Osteoblast (primary cell): ENCODE measurements at regions not wholly inside any gene's neighbourhood (a gene's known extent, or its start where the extent isn't known, plus 50 kb on each side); places are given as distances from the start of the nearest gene placed in this dataset.

Source experiments
- DNase-seq: peaks from one replicate; pipeline ENCODE4 v3.0.0; 2011; ENCODE audit warnings: low spot score, mixed read lengths; ENCODE audit not compliant: insufficient read length; ENCODE audit errors: missing footprints
- H2AFZ ChIP-seq: 2 replicates; pipeline ENCODE4 v1.6.0; 2011; ENCODE audit warnings: mild to moderate bottlenecking, low read length
- H3K27ac ChIP-seq: 2 replicates; pipeline ENCODE4 v1.5.1; 2011; ENCODE audit warnings: mild to moderate bottlenecking, low read depth, low read length, moderate library complexity
- H3K27me3 ChIP-seq: 2 replicates; pipeline ENCODE4 v1.6.0; 2012; ENCODE audit warnings: mild to moderate bottlenecking, control low read depth, inconsistent platforms, low read length, moderate library complexity; ENCODE audit not compliant: insufficient read depth
- H3K36me3 ChIP-seq: 2 replicates; pipeline ENCODE4 v1.5.1; 2011; ENCODE audit warnings: mild to moderate bottlenecking, low read length, control low read depth, moderate library complexity; ENCODE audit not compliant: insufficient read depth
- H3K4me1 ChIP-seq: 2 replicates; pipeline ENCODE4 v1.5.1; 2011; ENCODE audit warnings: mild to moderate bottlenecking, low read length, control low read depth, moderate library complexity; ENCODE audit not compliant: insufficient read depth
- H3K4me2 ChIP-seq: 2 replicates; pipeline ENCODE4 v1.6.0; 2011; ENCODE audit warnings: mild to moderate bottlenecking, low read length; ENCODE audit not compliant: insufficient read depth
- H3K4me3 ChIP-seq: fragments of 200-600 bp; sonication (generic); 3 replicates; pipeline ENCODE4 v1.5.1; 2012; ENCODE audit warnings: mild to moderate bottlenecking, low read length, inconsistent platforms; ENCODE audit not compliant: insufficient read depth
- H3K79me2 ChIP-seq: 2 replicates; pipeline ENCODE4 v1.6.0; 2012; ENCODE audit warnings: mild to moderate bottlenecking, low read length, control low read depth, inconsistent platforms; ENCODE audit not compliant: insufficient read depth
- H3K9me3 ChIP-seq: 2 replicates; pipeline ENCODE4 v1.5.1; 2011; ENCODE audit warnings: low read depth, low read length, control low read depth
- H4K20me1 ChIP-seq: 2 replicates; pipeline ENCODE4 v1.6.0; 2012; ENCODE audit warnings: mild to moderate bottlenecking, low read length, control low read depth; ENCODE audit not compliant: insufficient read depth
- TF ChIP-seq, protein P1 (sequence below): IDR thresholded peaks from 2 replicates; pipeline ENCODE4 v1.5.1; 2011; ENCODE audit warnings: mild to moderate bottlenecking, low read depth, low read length, moderate library complexity; ENCODE audit errors: extremely low read depth

DNA sequence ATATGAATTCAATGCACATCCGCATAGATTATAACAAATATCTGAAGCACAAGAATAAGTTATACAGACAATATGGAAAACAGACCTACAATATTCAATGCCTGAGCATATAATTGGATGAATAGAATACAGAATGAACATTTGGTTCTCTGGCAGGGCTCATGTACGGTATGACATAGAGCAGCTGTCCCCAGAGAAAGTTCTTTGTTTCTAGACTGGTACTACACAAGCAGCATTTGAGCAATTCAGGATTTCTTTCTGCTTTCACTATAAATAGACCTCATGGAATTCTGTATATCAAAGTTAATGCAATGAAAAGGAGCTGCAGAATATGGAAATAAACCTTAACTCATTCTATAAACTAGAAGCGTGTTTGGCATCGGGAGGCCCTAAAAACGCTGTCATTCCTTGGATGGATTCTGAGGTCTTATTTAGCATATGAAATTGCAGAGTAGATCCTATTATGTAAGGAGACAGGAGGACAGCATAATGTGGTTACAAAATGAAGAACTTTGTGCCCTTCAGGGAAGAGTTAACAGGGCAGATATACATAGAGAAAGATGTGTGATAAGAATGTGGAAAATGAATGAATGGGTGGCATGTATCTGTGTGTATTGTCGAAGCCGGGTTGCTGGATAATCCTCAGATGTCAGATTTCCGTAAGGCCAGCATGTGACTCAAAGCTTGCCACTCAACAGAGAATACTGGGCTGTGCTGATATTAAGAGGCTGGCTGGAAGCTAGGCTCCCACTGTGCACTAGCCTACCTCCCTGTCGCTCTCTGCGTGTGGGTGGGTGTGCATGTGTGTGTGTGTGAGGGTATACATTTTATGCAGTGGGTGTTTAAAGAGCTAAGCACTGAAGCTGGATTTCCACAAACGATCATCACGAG lies 103.3 kb upstream of the SLC4A4 start:
- Histone ChIP-seq H3K4me3 (no peak overlapping the region), H3K27ac (no peak overlapping the region), H3K27me3 (no peaks in the 10 kb centered on the region), H3K4me2 (no peak overlapping the region), H3K9me3 (no peaks in the 10 kb centered on the region), H2AFZ (peak overlapping the region; percentile 6), H3K79me2 (peaks cover 63% of the 10 kb centered on the region), H3K4me1 (peaks cover 53% of the 10 kb centered on the region), H4K20me1 (peaks cover 2% of the 10 kb centered on the region), H3K36me3 (no peaks in the 10 kb centered on the region)
- TF ChIP-seq, protein P1, sequence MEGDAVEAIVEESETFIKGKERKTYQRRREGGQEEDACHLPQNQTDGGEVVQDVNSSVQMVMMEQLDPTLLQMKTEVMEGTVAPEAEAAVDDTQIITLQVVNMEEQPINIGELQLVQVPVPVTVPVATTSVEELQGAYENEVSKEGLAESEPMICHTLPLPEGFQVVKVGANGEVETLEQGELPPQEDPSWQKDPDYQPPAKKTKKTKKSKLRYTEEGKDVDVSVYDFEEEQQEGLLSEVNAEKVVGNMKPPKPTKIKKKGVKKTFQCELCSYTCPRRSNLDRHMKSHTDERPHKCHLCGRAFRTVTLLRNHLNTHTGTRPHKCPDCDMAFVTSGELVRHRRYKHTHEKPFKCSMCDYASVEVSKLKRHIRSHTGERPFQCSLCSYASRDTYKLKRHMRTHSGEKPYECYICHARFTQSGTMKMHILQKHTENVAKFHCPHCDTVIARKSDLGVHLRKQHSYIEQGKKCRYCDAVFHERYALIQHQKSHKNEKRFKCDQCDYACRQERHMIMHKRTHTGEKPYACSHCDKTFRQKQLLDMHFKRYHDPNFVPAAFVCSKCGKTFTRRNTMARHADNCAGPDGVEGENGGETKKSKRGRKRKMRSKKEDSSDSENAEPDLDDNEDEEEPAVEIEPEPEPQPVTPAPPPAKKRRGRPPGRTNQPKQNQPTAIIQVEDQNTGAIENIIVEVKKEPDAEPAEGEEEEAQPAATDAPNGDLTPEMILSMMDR = no peak
- peak; percentile 34 for DNase-seq

- Histone ChIP-seq H4K20me1 (no peaks in the 10 kb centered on the region), H3K4me2 (no peak overlapping the region), H3K4me1 (peaks cover 47% of the 10 kb centered on the region), H3K79me2 (peaks cover 57% of the 10 kb centered on the region), H3K4me3 (no peak overlapping the region), H2AFZ (no peak overlapping the region), H3K36me3 (no peaks in the 10 kb centered on the region), H3K27me3 (no peaks in the 10 kb centered on the region), H3K27ac (no peak overlapping the region), H3K9me3 (no peaks in the 10 kb centered on the region)
- no peak for DNase-seq
- TF ChIP-seq, protein P1 = no peak
Measured at GRCh38 chr4:71236226-71236625, 102.6 kb upstream of the SLC4A4 start.

- Histone ChIP-seq H3K4me3 (no peak overlapping the region), H4K20me1 (no peaks in the 10 kb centered on the region), H2AFZ (no peak overlapping the region)
Measured at GRCh38 chr4:71237641-71238040, 101.2 kb upstream of the SLC4A4 start.

GRCh38 chr4:71239365-71239764 lies 99.5 kb upstream of the SLC4A4 start:
- Histone ChIP-seq H3K4me1 (peaks cover 42% of the 10 kb centered on the region), H3K9me3 (no peaks in the 10 kb centered on the region), H3K79me2 (peaks cover 36% of the 10 kb centered on the region), H3K27me3 (no peaks in the 10 kb centered on the region), H2AFZ (no peak overlapping the region), H3K4me2 (peak overlapping the region; percentile 23), H3K27ac (peak overlapping the region; percentile 4), H3K4me3 (no peak overlapping the region), H3K36me3 (peaks cover 4% of the 10 kb centered on the region), H4K20me1 (no peaks in the 10 kb centered on the region)
- DNase-seq = no peak
- TF ChIP-seq, protein P1 = no peak

More at GRCh38 chr4:71237641-71238040, 101.2 kb upstream of the SLC4A4 start:
- Histone ChIP-seq H3K79me2 (peaks cover 45% of the 10 kb centered on the region), H3K9me3 (no peaks in the 10 kb centered on the region), H3K27ac (peak overlapping the region; percentile 4), H3K36me3 (no peaks in the 10 kb centered on the region), H3K4me1 (peaks cover 42% of the 10 kb centered on the region), H3K27me3 (no peaks in the 10 kb centered on the region), H3K4me2 (peak overlapping the region; percentile 10)
- TF ChIP-seq, protein P1 = no peak
- DNase-seq = peak; percentile 23
